Cardiac fibroblast (primary cell): ENCODE measurements at regions not wholly inside any gene's neighbourhood (a gene's known extent, or its start where the extent isn't known, plus 50 kb on each side); places are given as distances from the start of the nearest gene placed in this dataset.

ENCODE experiments used
- DNase-seq, 2 donors: peaks; one replicate each; pipeline versions ENCODE4 v3.0.0 to v3.0.0-alpha.2; 2010; ENCODE audit warnings: low read depth in 2 of 2
- H3K4me3 ChIP-seq, 2 donors: replicated peaks in 1 of 2; 1 replicate in 1 of 2; 2 replicates in 1 of 2; pipeline ENCODE4 v1.5.1; 2011; ENCODE audit warnings: low read depth in 2 of 2, low read length in 2 of 2, mild to moderate bottlenecking in 2 of 2, moderate library complexity in 1 of 2
- TF ChIP-seq, protein P1 (sequence below): IDR thresholded peaks from one replicate; pipeline ENCODE4 v1.5.1; 2011; ENCODE audit warnings: low read depth, mild to moderate bottlenecking, low read length, inconsistent platforms

DNA sequence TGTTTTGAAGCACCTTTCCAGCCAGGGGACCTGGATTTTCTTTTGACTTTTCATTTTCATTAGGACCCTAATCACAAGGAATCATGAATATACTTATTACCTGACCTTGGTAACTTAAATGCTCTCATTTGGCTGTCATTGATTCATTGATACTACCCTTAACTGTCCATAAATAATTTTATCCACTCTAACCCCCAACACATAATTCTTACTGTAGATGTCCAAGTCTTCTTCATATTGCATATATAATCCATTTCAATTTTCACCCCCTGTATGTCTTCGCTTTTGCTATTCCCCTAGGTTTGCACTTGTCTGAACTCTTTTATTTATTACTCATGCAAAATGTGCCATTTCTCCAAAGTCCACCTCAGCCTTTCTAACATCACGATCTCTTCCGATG, 602.9 kb downstream of the MMUT start:
- H3K4me3 ChIP-seq = no peak overlapping the region
- TF ChIP-seq, protein P1, sequence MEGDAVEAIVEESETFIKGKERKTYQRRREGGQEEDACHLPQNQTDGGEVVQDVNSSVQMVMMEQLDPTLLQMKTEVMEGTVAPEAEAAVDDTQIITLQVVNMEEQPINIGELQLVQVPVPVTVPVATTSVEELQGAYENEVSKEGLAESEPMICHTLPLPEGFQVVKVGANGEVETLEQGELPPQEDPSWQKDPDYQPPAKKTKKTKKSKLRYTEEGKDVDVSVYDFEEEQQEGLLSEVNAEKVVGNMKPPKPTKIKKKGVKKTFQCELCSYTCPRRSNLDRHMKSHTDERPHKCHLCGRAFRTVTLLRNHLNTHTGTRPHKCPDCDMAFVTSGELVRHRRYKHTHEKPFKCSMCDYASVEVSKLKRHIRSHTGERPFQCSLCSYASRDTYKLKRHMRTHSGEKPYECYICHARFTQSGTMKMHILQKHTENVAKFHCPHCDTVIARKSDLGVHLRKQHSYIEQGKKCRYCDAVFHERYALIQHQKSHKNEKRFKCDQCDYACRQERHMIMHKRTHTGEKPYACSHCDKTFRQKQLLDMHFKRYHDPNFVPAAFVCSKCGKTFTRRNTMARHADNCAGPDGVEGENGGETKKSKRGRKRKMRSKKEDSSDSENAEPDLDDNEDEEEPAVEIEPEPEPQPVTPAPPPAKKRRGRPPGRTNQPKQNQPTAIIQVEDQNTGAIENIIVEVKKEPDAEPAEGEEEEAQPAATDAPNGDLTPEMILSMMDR = no peak
- DNase-seq = no peak

DNA sequence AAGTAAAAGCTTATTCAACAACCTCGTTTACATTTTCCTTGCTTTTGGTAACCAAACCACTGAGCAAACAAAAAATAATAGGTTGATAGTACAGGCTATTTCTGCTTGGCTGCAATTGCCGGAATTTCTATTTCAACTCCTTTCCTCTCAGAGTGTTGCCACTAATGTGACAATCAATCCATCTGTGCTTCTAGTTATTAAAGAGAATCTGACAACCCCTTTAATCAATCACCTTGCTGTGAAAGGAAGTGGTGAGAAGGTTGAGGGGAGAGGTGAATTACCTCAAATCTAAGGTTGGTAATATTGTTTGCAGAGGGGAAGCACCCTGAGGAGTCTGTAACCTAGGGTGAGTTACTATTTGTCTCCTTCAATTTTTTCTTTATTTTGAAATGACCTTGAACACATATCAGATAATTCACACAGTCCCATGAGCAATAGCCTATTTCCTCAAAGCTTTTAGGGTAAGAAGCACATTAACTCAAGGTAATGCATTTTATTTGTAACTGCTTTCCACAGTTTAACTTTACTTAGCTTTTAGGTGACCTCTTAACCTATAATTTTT, 603.4 kb downstream of the MMUT start:
- no peak for DNase-seq
- H3K4me3 ChIP-seq = no peak overlapping the region
- TF ChIP-seq, protein P1 = no peak

DNA sequence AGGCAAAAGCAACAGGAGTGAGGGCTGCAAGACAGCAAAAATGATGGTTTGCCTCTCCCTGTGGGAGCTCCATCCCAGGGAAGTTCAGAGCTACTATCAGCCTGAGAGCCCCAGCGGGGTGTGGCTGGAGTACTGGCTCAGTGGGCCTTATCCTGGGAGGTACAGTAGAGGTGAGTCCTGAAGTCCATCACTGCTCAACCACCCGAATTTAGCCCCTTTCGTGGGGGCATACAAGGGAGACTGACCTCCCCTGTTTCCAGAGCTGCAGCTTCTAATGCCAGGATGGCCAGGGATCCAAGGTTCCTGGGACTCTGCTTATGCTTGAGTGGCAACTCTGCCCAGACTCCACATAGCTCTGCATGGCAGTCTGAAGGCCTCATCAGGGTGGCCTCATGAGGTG, 617.8 kb downstream of the MMUT start:
- TF ChIP-seq, protein P1 = no peak
- no peak overlapping the region for H3K4me3 ChIP-seq
- DNase-seq = no peak

DNA sequence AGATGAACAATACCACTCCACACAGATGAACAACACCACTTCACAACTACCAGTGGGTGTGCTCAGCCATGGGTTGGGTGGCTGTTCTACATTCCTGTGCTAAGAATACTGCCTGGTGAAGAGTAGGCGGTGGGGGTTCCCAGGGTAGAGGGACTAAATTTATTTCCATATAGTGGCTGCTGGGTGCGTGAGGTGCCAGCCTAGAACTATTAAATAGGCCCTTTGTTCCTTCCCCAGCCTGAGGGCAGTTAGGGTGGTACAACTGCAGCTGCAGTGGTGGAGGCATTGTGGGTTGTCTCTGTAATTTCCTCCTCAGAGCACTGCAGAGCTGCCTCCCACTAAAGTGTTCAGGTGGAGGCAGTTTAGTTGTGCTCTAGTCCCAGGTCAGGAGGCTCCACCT, 618.4 kb downstream of the MMUT start:
- TF ChIP-seq, protein P1 = no peak

DNA sequence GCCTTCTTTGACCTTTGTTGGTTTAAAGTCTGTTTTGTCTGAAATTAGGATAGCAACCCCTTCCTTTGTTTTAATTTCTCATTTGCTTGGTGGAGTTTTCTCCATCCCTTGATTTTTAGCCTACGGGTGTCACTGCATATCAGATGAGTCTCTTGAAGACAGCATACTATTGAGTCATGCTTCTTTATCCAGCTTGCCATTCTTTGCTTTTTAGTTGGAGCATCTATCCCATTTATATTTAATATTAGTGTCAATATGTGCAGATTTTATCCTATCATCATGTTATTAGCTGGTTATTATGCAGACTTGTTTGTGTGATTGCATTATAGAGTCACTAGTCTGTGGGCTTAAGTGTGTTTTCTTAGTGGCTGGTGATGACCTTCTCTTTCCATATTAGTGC, 622.2 kb downstream of the MMUT start:
- H3K4me3 ChIP-seq = no peak overlapping the region
- TF ChIP-seq, protein P1 = no peak
- DNase-seq = no peak

More for the DNA sequence above, 618.4 kb downstream of the MMUT start:
- DNase-seq = no peak
- no peak overlapping the region for H3K4me3 ChIP-seq

DNA sequence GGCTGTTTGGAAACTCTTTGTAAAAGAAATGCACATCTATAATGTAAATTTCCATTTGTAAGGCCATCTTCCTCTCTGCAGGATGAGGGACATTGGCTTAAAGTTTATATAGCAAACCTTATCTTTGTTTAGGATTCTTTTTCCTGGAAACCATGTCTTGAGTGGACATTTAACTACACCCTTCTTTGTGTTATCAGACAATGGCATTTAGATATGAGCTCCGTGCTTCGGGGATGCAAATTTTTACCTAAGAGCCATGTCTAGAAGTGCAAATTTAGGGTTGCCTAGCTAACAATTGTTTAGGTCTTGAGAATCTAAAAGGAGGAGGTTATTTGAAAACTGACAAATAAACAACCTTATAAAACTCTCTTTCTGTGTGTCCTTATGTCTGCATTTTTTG, 623.8 kb downstream of the MMUT start:
- no peak for DNase-seq
- TF ChIP-seq, protein P1 = no peak
- no peak overlapping the region for H3K4me3 ChIP-seq

DNA sequence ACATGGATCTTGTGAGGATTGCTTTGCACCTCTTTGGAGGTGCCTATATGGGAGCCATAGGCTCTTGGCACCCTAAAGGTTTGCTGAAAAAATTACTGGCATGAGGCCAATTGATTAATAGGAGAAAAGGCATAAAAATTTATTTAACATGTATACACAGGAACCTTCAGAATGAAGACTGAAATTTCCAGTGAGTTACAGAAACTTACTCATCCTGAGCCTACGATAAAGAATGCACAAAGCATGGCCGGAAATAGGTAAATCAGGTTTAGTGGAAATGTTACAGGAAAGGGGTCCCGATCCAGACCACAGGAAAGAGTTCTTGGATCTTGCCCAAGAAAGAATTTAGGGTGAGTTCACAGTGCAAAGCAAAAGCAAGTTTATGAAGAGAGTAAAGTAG, 625.3 kb downstream of the MMUT start:
- no peak for DNase-seq
- TF ChIP-seq, protein P1 = no peak
- H3K4me3 ChIP-seq = no peak overlapping the region
